IMR-90 (cell line): ENCODE measurements at regions not wholly inside any gene's neighbourhood (a gene's known extent, or its start where the extent isn't known, plus 50 kb on each side); places are given as distances from the start of the nearest gene placed in this dataset.
A peak's percentile ranks its signal among the peaks of the same experiment; 100 is the strongest.

Experiments
- ATAC-seq: fragments of 200-7000 bp; cut with Tn5 transposase; 2 replicates; pipeline ENCODE4 v1.9.1; 2020; ENCODE audit warnings: low read depth, mild to moderate bottlenecking, moderate library complexity
- BruUV-seq: library from RNA; stranded (reverse); fragments of 400-500 nt; replicated peaks from 2 replicates; lab custom pipeline; 2021; lab: Mats Ljungman, UMichigan
- CTCF ChIA-PET: fragments of 300-600 bp; formaldehyde crosslinking; extraction: SDS; loops from one replicate; lab custom pipeline; 2021; ENCODE audit warnings: antibody characterized with exemption; lab: Yijun Ruan, JAX
- POLR2A ChIA-PET: fragments of 300-600 bp; sonication (Branson Sonifier 250); formaldehyde crosslinking; loops from one replicate; lab custom pipeline; 2022; ENCODE audit warnings: antibody characterized with exemption; ENCODE audit not compliant: unreplicated experiment; lab: Charles Lee
- DNase-seq: peaks from one replicate; pipeline ENCODE4 v3.0.0; 2013
- H2AFZ ChIP-seq: replicated peaks from 2 replicates; pipeline ENCODE3; 2013; ENCODE audit warnings: low read length, mild to moderate bottlenecking; ENCODE audit not compliant: poor library complexity
- H2AK5ac ChIP-seq: 2 replicates; pipeline ENCODE4 v1.6.1; 2013; ENCODE audit warnings: low read depth, low read length, inconsistent platforms
- H2AK9ac ChIP-seq: replicated peaks from 2 replicates; pipeline ENCODE3; 2013; ENCODE audit warnings: mild to moderate bottlenecking, low read depth, low read length, moderate library complexity; ENCODE audit not compliant: poor library complexity
- H2BK120ac ChIP-seq: 2 replicates; pipeline ENCODE4 v1.6.1; 2013; ENCODE audit warnings: low read depth, low read length, inconsistent platforms
- H2BK15ac ChIP-seq: 3 replicates; pipeline ENCODE4 v1.6.1; 2013; ENCODE audit warnings: low read depth, low read length, inconsistent platforms
- H2BK20ac ChIP-seq: 2 replicates; pipeline ENCODE4 v1.6.1; 2013; ENCODE audit warnings: low read depth, mild to moderate bottlenecking, inconsistent platforms, low read length, moderate library complexity
- H2BK5ac ChIP-seq: 2 replicates; pipeline ENCODE4 v1.6.1; 2013; ENCODE audit warnings: mild to moderate bottlenecking, low read depth, low read length, inconsistent platforms; ENCODE audit not compliant: poor library complexity, severe bottlenecking
- H3K14ac ChIP-seq: replicated peaks from 2 replicates; pipeline ENCODE4 v1.6.1; 2013; ENCODE audit warnings: low read depth, low read length, inconsistent platforms
- H3K18ac ChIP-seq: 2 replicates; pipeline ENCODE4 v1.6.1; 2013; ENCODE audit warnings: low read depth, low read length, control low read depth
- H3K23ac ChIP-seq: 2 replicates; pipeline ENCODE4 v1.6.1; 2013; ENCODE audit warnings: low read depth, low read length, inconsistent platforms
- H3K27ac ChIP-seq: 2 replicates; pipeline ENCODE4 v1.5.1; 2013; ENCODE audit warnings: mild to moderate bottlenecking, control low read depth, low read length; ENCODE audit not compliant: insufficient read depth
- H3K27me3 ChIP-seq: 2 replicates; pipeline ENCODE4 v1.6.1; 2013; ENCODE audit warnings: low read length; ENCODE audit not compliant: control insufficient read depth, insufficient read depth
- H3K36me3 ChIP-seq: 2 replicates; pipeline ENCODE4 v1.6.1; 2013; ENCODE audit warnings: low read length, mixed read lengths; ENCODE audit not compliant: control insufficient read depth, insufficient read depth
- H3K4ac ChIP-seq: 2 replicates; pipeline ENCODE4 v1.6.1; 2013; ENCODE audit warnings: low read depth, low read length, inconsistent platforms
- H3K4me1 ChIP-seq: 2 replicates; pipeline ENCODE4 v1.6.1; 2013; ENCODE audit warnings: low read length, mixed read lengths; ENCODE audit not compliant: control insufficient read depth, insufficient read depth
- H3K4me2 ChIP-seq: 2 replicates; pipeline ENCODE4 v1.6.1; 2013; ENCODE audit warnings: low read depth, mild to moderate bottlenecking, control low read depth, low read length, moderate library complexity
- H3K4me3 ChIP-seq: 2 replicates; pipeline ENCODE4 v1.5.1; 2013; ENCODE audit warnings: low read depth, mild to moderate bottlenecking, control low read depth, low read length, moderate library complexity; ENCODE audit not compliant: insufficient read depth
- H3K56ac ChIP-seq: 2 replicates; pipeline ENCODE4 v1.6.1; 2013; ENCODE audit warnings: low read length, inconsistent platforms; ENCODE audit not compliant: insufficient read depth; ENCODE audit errors: extremely low read depth
- H3K79me1 ChIP-seq, 2 experiments: 2 replicates each; pipeline ENCODE4 v1.6.1; 2013; ENCODE audit warnings: low read length in 2 of 2, inconsistent platforms in 1 of 2, low read depth in 1 of 2
- H3K9ac ChIP-seq: 2 replicates; pipeline ENCODE4 v1.6.1; 2013; ENCODE audit warnings: low read depth, low read length, control low read depth
- H3K9me1 ChIP-seq: 2 replicates; pipeline ENCODE4 v1.6.1; 2013; ENCODE audit warnings: low read length, inconsistent platforms; ENCODE audit not compliant: insufficient read depth
- H3K9me3 ChIP-seq: 2 replicates; pipeline ENCODE4 v1.6.1; 2013; ENCODE audit warnings: low read length; ENCODE audit not compliant: control insufficient read depth, insufficient read depth
- H4K20me1 ChIP-seq: 2 replicates; pipeline ENCODE4 v1.6.1; 2013; ENCODE audit warnings: low read length, inconsistent platforms; ENCODE audit not compliant: insufficient read depth
- H4K5ac ChIP-seq: 2 replicates; pipeline ENCODE4 v1.6.1; 2013; ENCODE audit warnings: mild to moderate bottlenecking, low read depth, low read length, control low read depth
- H4K8ac ChIP-seq, 2 experiments: 2 replicates each; pipeline ENCODE4 v1.6.1; 2013; ENCODE audit warnings: low read depth in 2 of 2, low read length in 2 of 2, control low read depth in 1 of 2, inconsistent platforms in 1 of 2
- H4K91ac ChIP-seq: 2 replicates; pipeline ENCODE4 v1.6.1; 2013; ENCODE audit warnings: low read depth, low read length, inconsistent platforms; ENCODE audit not compliant: insufficient read depth
- MAFK ChIP-seq: IDR thresholded peaks from 2 replicates; pipeline ENCODE4 v1.6.1; 2012; ENCODE audit warnings: low read depth, low read length, improper control_type of control experiment
- RFX5 ChIP-seq: IDR thresholded peaks from 2 replicates; pipeline ENCODE4 v1.8.0; 2012; ENCODE audit warnings: low read depth, mild to moderate bottlenecking, low read length, moderate library complexity
- WGBS, 2 experiments: methylation state at CpG; one replicate each; pipeline versions ENCODE4 v1.1.5 to v1.1.7; 2013; ENCODE audit warnings: missing lambda C conversion rate in 2 of 2; ENCODE audit not compliant: insufficient read length in 1 of 2; ENCODE audit errors: extremely low coverage in 2 of 2; 5-methylcytosine and 5-hydroxymethylcytosine counted together
- dilution Hi-C: fragments of 300-500 bp; cut with HindIII; formaldehyde crosslinking; loops from one replicate; pipeline ENCODE4 v1.14.3; 2018; ENCODE audit warnings: low sequenced_read_pairs; ENCODE audit not compliant: unreplicated experiment
- in situ Hi-C: fragments of 300-500 bp; cut with MboI; formaldehyde crosslinking; loops from 3 replicates; pipeline ENCODE4 v1.14.3; 2019; ENCODE audit warnings: low sequenced_read_pairs, inconsistent platforms, mixed read lengths
- intact Hi-C: fragments of 100-400 bp; cut with micrococcal nuclease; formaldehyde crosslinking; loops from 2 replicates; pipeline ENCODE4 v1.10.0; 2022

DNA sequence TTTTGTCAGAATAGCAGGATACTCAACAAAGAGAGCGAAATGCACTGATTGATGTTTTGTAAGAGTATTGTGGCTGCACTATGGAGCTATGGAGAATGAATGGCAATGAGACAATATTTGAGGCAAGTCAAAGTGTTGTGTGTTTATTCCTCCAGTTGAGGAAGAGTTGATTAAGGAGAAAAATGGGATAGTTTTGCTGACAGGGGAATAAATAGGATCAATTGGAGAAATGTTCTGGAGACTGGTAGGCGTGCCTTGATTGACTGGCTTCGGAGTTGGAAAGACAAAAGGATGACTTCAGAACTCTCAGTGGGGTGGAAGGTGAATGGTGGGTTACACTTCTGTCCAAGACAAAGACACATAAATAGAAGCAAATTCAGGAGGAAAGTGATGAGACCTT is 1254.9 kb upstream of the TMEM132C start:
- Histone ChIP-seq H3K9ac (no peak overlapping the region), H4K91ac (no peak overlapping the region), H2BK15ac (no peak overlapping the region), H2BK20ac (no peak overlapping the region), H3K27ac (no peak overlapping the region), H3K9me3 (peaks cover 12% of the 10 kb centered on the region), H3K18ac (no peak overlapping the region), H3K4me2 (no peak overlapping the region), H3K14ac (no peak overlapping the region), H3K79me1 (no peaks in the 10 kb centered on the region), H2BK120ac (no peak overlapping the region), H4K20me1 (no peaks in the 10 kb centered on the region), H3K36me3 (no peaks in the 10 kb centered on the region), H3K4ac (no peak overlapping the region), H2AFZ (no peak overlapping the region), H3K9me1 (no peaks in the 10 kb centered on the region), H3K4me1 (no peaks in the 10 kb centered on the region), H2AK5ac (no peak overlapping the region), H4K8ac (no peak overlapping the region), H4K5ac (no peak overlapping the region), H3K27me3 (no peaks in the 10 kb centered on the region), H3K56ac (no peak overlapping the region), H3K23ac (no peak overlapping the region), H2AK9ac (no peak overlapping the region), H2BK5ac (no peak overlapping the region), H3K4me3 (no peak overlapping the region)
- in situ Hi-C loops (no loop called here), dilution Hi-C loops (no loop called here), intact Hi-C loops (no loop called here)
- WGBS, 2 experiments: 68% methylated on average over 2 of the region's 3 CpGs; no CpG with 5 or more reads in 1 of the 2 experiments
- CTCF ChIA-PET: no interaction called here
- no peak for ATAC-seq
- no TSS peak for BruUV-seq
- POLR2A ChIA-PET: no interaction called here
- TF ChIP-seq MAFK (peak; percentile 55), RFX5 (no peak)
- no peak for DNase-seq
